NCI-H524 (cell line): ENCODE measurements at regions not wholly inside any gene's neighbourhood (a gene's known extent, or its start where the extent isn't known, plus 50 kb on each side); places are given as distances from the start of the nearest gene placed in this dataset.
"Not testable (repeated sequence)": the region's sequence is repeated elsewhere in the genome, so short reads cannot be mapped to it uniquely, and the experiment has no call there.

Source experiments
- DNase-seq, 2 experiments: peaks; one replicate each; lab custom pipeline; 2025; lab: John Stamatoyannopoulos, UW

- DNase-seq, result peak; percentile 73 to 84
Observed at GRCh38 chr6:40693768-40694167, 106.6 kb upstream of the LRFN2 start.

- DNase-seq, result no peak
Observed at GRCh38 chr6:40692337-40692736, 105.2 kb upstream of the LRFN2 start.

GRCh38 chr6:40689185-40689584, 102.0 kb upstream of the LRFN2 start:
- DNase-seq, result no peak

GRCh38 chr6:40688214-40688761, 101.1 kb upstream of the LRFN2 start:
- no peak for DNase-seq

- DNase-seq, result no peak
Observed at GRCh38 chr6:40685862-40686261, 98.7 kb upstream of the LRFN2 start.

- DNase-seq, result peak in 1 of 2 experiments; percentile 11
Observed at GRCh38 chr6:40681622-40682021, 94.5 kb upstream of the LRFN2 start.

- no peak for DNase-seq
Observed at GRCh38 chr6:40678941-40679340, 91.8 kb upstream of the LRFN2 start.

GRCh38 chr6:40674170-40674569, 87.0 kb upstream of the LRFN2 start:
- DNase-seq, result peak in 1 of 2 experiments; percentile 23

- DNase-seq, result peak in 1 of 2 experiments; percentile 45
Observed at GRCh38 chr6:40672087-40672486, 84.9 kb upstream of the LRFN2 start.

GRCh38 chr6:40671694-40672050, 84.5 kb upstream of the LRFN2 start:
- no peak for DNase-seq

GRCh38 chr6:40671001-40671693, 84.0 kb upstream of the LRFN2 start:
- no peak for DNase-seq

- DNase-seq, result no peak
Observed at GRCh38 chr6:40669343-40669742, 82.2 kb upstream of the LRFN2 start.

- DNase-seq, result no peak
Observed at GRCh38 chr6:40668203-40668602, 81.0 kb upstream of the LRFN2 start.

GRCh38 chr6:40666530-40666929, 79.4 kb upstream of the LRFN2 start:
- DNase-seq, result no peak

GRCh38 chr6:40661726-40662125, 74.6 kb upstream of the LRFN2 start:
- DNase-seq, result peak in 1 of 2 experiments; percentile 39

GRCh38 chr6:40656772-40657171, 69.6 kb upstream of the LRFN2 start:
- not testable (repeated sequence) for DNase-seq

- no peak for DNase-seq
Observed at GRCh38 chr6:40654828-40655227, 67.7 kb upstream of the LRFN2 start.

- DNase-seq, result no peak
Observed at GRCh38 chr6:40645043-40645442, 57.9 kb upstream of the LRFN2 start.

- DNase-seq, result no peak
Observed at GRCh38 chr6:40642837-40643236, 55.7 kb upstream of the LRFN2 start.

GRCh38 chr6:40642190-40642589, 55.0 kb upstream of the LRFN2 start:
- DNase-seq, result no peak

GRCh38 chr6:40640599-40641227, 53.5 kb upstream of the LRFN2 start:
- DNase-seq, result no peak
